Retina (tissue), 1 donor: ENCODE measurements at regions not wholly inside any gene's neighbourhood (a gene's known extent, or its start where the extent isn't known, plus 50 kb on each side); places are given as distances from the start of the nearest gene placed in this dataset.
"Not testable (repeated sequence)": the region's sequence is repeated elsewhere in the genome, so short reads cannot be mapped to it uniquely, and the experiment has no call there.

ENCODE experiments used
- DNase-seq: peaks from one replicate; pipeline ENCODE4 v3.0.0-alpha.2; 2016

DNA sequence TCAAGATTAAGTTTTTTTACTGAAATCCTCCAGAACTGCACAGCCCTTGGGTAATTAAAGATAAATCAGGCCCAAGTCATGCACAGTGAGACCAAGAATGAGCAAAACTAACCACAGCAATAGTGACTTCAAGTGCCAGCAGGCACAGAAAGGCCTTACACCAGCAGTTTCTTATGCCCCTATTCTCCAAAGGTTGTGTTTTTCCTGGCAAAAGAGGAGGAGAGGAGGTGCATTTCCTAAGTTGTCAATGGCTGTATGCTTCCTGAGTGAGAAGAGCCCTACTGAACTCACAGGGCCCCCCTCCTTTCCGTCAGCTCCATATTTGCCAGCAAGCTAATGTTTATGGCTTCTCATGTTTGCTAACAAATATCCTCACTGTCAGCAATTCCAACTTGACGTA lies 418.7 kb upstream of the INTU start:
- no peak for DNase-seq

DNA sequence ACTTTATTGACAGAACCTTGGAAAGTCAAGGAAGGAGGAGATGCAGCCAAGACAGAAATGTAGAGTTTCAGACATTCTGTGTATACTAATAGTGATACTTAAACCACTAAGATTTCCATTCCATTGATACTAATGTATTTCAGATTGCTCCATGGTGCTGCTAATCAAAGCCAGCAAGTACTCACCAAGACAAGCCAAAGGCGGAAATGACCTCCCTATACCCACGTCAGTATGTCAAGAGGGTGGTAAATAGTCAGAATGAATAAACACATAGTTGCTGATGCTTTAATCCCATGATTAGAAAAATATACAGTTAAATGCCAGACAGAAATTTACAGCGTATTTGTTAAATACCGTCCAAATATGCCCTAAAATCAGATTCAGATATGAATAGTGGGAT lies 417.8 kb upstream of the INTU start:
- no peak for DNase-seq

DNA sequence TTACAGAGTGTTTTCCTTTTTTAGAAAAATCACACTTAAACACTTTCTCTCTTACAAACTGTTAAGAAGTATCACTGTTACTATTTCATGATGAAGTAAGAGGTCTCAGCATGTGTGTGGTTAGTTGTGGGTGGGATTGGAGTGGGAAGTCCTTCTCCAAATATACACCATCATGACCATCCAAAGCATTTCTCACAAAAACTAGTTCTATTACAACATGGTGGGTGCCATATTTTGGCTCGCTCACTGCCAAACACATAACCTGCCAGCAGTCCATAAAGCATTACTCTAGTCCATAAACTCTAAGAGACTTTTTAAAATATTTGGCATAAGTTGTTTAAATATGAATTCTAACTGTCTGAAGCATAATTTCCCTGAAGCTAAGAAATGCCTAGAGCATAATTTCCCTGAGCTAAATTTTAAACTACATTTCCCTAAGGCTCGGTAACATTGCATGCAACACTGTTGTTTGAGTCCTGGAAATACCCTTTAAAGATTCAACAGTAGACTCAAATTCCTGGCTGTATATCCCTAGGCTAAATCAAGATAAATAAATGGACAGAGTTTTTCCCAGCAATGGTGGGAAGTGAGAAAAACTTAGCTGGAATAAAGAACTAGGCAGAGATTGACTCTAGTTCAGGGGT lies 415.0 kb upstream of the INTU start:
- no peak for DNase-seq

DNA sequence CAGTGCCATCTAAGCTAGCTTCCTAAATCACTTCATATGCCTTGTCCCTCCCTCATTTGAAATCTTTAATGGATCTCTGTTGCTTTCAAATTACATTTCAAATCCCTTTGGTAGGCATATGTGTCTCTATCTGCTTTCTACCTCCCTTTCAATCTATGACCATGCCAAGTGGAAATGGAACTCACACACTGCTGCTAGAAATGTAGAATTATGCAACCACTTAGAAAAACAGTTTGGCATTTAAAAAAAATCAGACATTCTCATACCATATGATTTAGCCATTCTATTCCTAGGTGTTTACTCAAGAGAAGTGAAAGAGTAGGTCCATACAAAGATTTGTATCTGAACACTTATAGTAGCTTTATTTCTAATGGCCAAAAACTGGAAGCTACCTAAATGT lies 413.5 kb upstream of the INTU start:
- DNase-seq, result no peak

DNA sequence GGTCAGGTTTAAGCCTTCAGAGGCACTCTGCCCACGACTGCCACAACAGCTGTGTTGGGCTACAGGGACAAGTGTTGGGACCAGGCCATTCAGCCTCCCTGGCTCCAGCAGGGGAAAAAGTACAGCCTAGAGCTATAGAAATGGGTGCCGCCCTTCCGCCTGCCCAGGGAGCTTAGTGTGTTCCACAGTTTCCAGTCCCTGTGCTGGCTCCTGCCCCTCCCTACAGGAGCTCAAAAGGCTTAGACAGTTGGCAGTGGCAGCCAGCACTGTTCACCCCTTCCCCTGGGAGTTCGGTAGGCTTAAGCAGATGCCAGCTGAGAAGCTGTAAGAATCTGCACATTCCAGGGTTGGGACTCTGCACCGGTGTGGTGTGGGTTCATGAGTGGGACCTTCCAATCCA lies 408.2 kb upstream of the INTU start:
- no peak for DNase-seq

DNA sequence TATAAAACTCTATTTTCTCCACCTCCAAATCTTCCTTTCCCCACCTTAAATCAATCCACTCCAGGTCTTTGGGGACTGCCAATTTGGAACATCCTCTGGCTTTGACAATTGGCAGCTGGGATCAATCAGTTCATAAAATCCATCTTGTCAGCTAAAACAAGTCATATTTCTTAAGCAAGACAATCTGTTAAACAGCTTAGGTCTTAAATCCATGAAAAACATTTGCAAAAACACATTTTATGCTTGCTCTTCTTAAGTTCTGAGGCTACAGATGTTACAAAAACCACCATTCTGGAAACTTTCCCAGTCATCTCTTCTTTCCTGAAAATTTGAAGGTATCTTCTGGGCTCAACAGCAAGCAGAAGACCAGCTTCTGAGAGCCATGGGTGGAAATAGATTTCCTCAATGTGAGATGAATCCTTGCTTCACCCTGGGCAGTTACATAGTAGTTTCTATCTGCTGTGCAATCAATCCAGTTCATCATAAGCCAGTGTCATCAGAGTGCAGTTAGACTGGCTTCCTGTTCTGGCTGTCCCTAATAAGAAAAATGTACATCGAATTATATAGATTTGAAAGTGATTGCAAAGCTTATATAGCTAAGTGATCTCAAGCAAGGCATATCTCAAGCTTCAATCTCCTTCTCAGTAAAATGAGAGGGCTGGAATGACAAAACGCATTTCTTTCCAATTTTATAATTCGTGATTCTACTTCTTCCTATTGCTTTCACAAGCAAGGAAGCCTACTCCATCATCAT lies 402.7 kb upstream of the INTU start:
- DNase-seq, result no peak

DNA sequence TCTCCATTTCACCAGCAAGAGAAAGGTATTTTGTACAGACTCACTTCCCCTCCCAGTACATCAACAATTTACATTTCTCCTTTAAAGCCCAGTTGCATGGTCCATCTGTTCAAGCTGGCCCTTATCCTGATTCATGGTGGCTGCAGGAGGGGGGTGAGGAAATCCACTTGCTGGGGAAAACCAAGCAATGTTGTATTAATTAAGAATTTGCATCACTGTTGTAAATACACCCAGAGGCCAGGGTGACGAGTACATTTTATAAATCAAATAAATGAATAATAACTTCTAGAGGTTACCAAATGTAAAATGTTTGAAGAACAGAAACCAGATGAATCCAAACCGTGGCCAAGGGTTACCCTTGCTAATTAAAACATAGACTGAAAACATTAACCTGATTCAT lies 395.9 kb upstream of the INTU start:
- DNase-seq, result no peak

DNA sequence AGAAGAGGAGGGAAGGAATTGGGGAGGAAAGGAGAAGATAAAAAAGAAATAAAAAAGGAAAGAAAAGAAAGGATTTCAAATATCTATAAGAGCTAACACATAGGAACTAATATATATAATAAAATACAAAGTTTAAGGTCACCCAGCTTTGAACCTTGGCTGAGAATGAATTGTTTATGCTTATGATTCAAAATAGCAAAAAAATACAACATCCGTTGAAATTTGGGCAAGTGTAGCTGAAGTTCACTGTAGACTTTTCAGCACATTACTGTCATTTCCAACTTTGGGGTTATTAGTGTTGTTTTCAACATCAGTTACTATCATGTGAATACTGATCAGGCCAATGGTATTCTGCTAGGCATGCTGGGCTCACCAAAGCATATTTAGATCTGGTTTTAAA lies 395.2 kb upstream of the INTU start:
- no peak for DNase-seq

DNA sequence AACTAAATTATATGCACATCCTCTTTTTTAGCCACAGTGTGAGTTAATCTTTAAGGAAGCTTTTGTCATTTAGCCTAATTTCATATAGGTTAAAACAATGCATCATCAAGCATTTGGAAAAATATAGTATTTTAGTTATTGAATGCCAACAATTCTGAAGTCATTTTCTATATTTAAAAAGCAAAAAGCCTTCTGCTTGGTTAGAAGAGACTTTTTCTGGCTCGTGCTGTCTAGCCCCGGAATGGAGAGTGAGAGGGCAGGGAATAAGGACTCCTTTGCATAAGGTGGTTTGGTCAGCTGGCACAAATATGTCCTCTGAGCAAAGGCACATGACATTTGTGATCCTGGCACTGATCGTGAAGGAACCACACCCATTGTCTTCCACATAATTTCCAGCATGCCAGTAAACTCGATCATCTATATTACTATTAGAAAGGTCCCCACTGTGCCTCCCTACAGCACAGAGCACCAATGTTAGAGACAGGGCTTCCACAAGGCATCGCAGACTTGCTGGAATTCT lies 393.7 kb upstream of the INTU start:
- no peak for DNase-seq

DNA sequence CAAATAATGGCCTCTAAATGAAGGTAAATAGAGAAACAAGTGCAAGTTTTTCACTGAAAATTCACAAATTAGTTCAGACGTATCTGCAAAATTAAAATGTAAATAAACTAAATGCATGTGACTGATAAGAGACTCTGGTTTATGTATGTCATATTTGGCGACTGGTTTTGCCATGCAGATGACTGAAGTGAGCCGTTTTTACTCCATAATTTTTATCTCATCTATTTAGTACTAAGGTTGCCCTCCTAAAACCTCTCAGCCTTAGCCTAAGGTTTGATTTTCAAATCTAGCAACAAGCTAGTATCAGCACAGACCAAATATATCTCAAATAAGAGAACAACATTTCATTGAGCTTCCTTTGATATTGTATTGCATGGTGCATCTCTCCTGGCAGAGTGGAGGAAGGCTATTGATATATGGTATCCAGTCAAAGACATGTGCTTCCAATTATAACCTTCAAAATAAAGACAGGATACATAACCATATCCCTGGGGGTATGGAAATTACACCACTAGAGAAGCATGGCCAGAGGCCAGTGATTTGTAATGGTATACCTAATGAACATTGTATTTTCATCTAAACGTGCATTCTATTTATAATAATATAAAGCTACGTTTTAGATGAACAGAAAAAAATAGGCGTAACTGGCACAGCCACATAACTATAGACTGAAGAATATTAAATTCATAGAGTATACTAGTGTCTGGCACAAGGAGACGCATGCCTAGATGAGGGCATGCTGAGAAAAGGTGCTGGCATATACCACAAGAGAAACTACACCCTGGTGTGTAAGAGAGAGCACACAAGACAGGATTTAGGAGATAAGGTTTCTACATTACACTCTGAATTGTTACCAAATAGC lies 392.6 kb upstream of the INTU start:
- DNase-seq, result no peak

DNA sequence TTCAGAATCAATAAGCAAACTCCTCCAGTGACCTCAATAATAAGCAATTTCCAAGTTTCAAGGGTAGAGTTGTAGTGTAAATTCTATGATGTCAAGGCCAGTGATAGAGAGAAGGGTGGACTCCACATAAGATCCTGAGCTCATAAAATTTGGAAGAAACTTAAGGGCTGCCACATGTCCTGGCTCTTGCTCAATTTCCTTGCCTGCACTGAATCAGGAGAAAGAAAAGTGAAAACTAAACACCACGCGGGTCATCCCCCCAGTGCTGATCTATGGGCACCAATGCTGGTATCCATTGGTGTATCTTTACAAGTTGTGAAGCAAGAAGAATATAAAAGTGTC lies 392.0 kb upstream of the INTU start:
- DNase-seq, result no peak

DNA sequence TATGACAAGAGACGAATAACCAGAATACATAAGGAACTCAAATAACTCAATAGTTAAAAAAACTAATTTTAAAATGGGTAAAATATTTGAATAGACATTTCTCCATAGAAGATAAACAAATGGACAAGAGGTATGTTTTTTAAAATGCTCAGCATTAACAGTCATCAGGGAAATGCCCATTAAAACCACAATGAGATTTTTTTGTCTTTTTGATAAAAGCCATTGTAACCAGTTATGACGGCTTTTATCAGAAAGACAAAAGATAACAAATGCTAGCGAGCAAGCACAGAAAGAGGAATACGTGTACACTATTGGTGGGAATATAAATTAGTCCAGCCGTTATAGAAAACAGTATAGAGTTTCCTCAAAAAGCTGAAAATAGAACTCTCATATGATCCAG lies 388.2 kb upstream of the INTU start:
- no peak for DNase-seq

DNA sequence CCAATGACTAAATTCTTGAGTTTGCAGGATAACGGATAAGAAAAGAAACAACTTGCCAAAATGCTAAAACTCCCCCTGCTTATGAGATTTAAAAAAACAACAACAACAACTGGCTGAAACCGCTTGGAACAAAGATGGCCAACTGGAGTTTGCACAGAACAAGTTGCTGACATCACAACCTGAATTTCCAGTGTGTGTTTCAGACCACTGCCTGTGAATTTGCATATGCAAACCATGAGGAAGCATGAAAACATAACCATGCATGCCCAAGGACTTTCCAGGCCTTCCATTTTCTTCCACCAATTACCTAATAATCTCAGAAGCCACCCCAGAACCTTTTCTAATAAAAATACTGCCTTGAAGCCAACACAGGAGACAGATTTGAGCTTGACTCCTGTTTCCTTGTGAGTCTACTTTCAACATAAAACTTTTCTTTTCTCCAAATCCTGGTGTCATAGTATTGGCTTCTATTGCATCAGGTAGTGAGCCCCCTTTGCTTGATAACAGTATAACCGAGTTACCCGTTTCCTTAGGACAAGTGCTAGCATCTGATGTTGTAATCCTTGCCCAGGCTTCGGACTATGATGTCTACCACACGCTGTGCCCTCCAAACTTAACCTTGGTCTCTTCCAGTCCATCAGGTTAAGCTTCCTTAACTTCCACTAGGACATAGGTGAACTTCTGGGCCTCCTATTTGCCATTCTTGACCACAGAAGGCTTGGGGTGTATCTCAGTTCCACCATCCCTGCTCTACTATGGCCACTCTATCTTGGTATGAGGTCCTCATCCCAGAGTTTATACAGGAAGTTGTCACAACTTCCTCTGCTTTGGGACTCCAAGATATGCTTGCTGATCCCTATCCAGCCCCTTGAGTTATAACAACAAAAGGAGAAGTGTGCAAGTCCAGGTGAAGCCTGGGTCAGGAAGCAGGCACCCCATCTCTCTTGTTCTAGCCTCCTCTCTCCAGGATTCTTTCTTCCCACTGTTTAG lies 385.5 kb upstream of the INTU start:
- DNase-seq, result no peak

DNA sequence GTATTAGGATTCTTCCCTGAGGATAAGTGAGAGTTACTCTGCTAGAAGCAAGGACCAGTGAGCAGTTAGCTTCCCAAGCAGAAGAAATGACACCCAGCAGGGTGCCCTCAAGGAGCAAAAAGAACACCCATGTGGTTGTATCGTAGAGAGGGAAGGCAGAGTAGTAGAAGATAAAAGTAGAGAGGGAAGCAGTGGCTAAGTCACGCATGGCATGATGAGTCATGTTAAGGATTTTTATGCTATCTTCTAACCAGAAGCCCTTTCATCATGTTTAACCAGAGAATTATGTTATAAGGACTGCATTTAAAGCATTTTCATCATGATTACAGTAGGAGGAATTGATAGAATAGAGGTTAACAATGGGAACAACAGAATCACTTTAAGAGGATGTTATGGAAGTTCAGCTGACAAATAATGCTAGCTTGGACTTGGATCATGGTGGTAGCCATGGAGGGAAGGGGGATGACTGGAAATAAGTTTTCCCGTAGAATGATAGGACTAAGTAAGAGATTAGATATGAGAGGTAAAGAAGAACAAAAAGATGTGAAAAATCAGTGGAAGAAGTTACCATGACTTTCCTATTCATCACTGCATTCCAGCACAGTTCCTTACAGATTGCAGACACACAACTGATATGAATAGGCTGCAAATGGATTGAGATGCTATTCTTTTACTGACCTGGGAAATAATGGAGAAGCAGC lies 383.5 kb upstream of the INTU start:
- DNase-seq, result no peak

DNA sequence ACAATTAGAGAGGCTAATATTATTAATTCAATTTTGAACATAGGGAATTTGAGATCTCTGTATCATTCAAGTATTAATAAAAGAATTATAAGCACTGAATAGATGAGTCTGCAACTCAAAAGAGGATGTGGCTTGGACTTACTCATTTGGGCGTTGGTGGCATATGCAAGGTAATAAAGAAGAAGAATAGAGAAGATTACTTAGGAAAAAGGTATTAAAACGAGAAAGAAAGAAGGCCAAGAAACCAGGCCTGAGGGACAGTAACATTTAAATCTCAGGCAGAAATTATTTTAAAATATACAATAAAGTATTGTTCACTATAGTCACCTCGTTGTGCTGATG lies 383.0 kb upstream of the INTU start:
- no peak for DNase-seq

DNA sequence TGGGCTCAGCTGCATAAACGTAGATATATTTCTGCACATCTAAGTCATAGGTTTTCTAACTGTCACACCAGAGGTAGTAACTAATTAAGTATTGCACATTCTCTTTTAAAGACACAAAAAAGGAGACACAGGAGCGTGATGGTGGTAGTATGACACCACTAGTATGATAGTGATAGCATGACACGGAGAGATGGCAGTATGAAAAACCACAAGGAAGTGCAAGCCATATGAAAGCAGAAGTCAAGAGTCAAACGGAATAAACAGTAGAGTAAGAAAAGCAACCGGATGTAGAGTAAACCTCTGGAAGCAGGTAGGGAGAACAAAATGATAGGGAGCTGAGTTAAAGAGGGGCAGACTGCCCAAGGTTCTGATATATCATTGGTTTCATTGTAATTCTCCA lies 382.2 kb upstream of the INTU start:
- no peak for DNase-seq

DNA sequence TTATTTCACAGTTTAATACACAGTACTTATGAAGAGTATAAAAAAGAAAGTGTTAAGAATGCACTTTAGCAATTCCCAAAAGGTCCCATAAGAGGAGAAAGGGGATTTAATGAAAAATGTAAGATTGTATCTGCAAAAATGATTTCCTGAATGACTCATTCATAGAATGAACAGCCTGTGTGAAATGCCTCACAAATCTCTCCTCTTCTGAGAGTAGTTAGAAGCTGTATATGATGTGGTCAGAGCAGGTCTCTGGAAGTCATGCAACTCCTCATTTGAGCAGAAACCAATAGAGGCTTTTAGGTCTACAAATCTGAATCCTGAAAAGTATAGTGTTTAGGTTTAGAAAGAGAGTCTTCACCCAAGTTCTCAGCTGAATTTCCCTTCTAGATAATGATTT lies 381.3 kb upstream of the INTU start:
- DNase-seq, result no peak

DNA sequence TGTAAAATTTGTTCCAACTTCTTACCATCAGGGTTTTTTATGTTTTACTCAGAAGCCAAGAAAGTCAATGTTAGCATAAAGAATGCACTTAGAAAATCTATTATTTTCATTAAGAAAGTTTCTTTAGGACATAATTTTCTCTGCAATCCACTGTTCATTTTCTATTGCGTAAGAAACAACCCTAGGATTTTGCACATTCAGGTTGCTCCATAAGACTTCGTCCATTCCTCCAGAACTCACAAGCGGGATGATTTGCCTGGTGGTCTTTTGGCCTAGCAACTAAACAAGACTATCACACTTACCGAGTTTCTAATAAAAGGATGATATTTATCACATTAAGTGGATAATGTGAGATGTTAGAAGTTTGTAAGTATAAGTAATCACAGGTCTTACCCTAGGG lies 376.3 kb upstream of the INTU start:
- no peak for DNase-seq

DNA sequence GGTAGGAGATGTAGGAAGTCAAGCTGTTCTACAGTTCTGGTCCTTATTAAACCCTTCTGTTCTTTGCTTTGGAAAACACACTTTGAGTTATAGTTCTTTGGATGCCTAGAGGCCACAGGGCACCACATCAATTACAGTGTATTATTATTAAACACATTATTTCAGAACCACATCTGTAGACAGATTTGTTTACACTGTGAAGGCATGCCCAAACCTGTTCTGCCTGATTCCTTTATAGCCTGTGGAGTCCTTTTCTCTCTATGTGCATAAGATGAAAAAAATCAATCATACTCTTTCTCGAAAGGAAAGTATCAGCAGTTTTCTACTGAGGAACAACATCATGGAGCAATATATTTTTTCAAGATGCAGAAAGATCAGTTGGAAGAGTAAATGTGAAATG lies 371.3 kb upstream of the INTU start:
- no peak for DNase-seq

DNA sequence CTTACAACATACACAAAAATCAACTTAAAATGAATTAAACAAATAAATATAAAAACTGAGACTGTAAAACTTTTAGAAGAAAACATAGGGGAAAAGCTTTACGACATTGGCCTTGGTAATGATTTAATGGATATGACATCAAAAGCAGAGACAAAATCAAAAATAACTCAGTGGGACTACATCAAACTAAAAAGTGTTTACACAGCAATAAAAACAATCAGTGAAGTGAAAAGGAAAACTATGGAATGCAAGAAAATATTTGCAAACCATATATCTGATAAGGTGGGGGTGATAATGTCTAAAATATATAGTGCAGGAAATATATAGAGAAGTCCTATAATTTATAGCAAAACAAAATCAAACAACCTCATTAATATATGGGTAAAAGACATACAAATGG lies 364.4 kb upstream of the INTU start:
- DNase-seq, result no peak

DNA sequence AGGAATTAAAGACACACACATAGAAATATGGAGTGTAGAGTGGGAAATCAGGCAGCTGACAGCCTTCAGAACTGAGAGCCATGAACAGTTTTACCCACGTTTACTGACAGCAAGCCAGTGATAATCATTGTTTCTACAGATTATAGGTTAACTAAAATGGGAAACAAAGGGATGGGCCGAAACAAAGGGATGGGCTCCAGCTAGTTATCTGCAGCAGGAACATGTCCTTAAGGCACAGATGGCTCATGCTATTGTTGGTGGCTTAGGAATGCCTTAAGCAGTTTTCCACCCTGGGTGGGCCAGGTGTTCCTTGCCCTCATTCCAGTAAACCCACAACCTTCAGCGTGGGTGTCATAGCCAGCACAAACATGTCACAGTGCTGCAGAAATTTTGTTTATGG lies 355.7 kb upstream of the INTU start:
- not testable (repeated sequence) for DNase-seq

DNA sequence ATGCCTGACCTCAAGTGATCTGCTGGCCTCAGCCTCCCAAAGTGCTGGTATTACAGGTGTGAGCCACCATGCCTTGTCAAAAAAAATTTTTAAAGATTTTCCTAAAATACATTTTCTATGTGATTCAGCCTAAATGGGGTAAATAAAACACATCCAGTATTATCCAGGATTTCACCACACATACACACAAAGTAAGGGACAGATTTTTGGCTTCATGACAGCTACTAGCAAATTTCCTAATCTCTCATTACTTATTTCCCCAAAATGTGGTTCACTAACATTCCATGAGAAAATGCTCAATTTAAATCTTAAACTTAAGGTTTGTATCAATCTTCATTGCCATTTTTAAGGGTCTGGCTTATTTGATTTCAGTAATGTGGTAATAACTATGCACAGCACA lies 348.5 kb upstream of the INTU start:
- no peak for DNase-seq
